ENCODE measurements at regions not wholly inside any gene's neighbourhood (a gene's known extent, or its start where the extent isn't known, plus 50 kb on each side); places are given as distances from the start of the nearest gene placed in this dataset.

- Mint-ChIP-seq H3K9me3 (no peaks in the 10 kb centered on the region), H3K4me1 (peaks cover 17% of the 10 kb centered on the region), H3K27ac (ENCODE audit: unreplicated experiment) (no peak overlapping the region), H3K4me3 (no peak overlapping the region), H3K27me3 (ENCODE audit: low read depth) (no peaks in the 10 kb centered on the region), H3K36me3 (ENCODE audit: low read depth) (no peaks in the 10 kb centered on the region)
- TF ChIP-seq CTCF (conservative IDR thresholded peaks at IDR 0.05), result no peak
- no peak for DNase-seq (ENCODE audit: low read depth, low spot score)
Observed at GRCh38 chr1:114286960-114287359, 133.3 kb upstream of the SYT6 start.

GRCh38 chr1:114286179-114286578 is 132.5 kb upstream of the SYT6 start:
- H3K27me3 Mint-ChIP-seq (ENCODE audit: low read depth), result no peaks in the 10 kb centered on the region
- H3K36me3 Mint-ChIP-seq (ENCODE audit: low read depth), result no peaks in the 10 kb centered on the region
- TF ChIP-seq CTCF (conservative IDR thresholded peaks at IDR 0.05), result no peak

GRCh38 chr1:114282751-114283403 is 129.2 kb upstream of the SYT6 start:
- no peaks in the 10 kb centered on the region for H3K36me3 Mint-ChIP-seq (ENCODE audit: low read depth)
- TF ChIP-seq CTCF (conservative IDR thresholded peaks at IDR 0.05), result peak; percentile 88
- peaks cover 14% of the 10 kb centered on the region for H3K4me1 Mint-ChIP-seq
- DNase-seq (ENCODE audit: low read depth, low spot score), result peak; percentile 89
- H3K9me3 Mint-ChIP-seq, result no peaks in the 10 kb centered on the region
- H3K27me3 Mint-ChIP-seq (ENCODE audit: low read depth), result no peaks in the 10 kb centered on the region
- H3K4me3 Mint-ChIP-seq, result no peak overlapping the region
- H3K27ac Mint-ChIP-seq (ENCODE audit: unreplicated experiment), result no peak overlapping the region

More at GRCh38 chr1:114286179-114286578, 132.5 kb upstream of the SYT6 start:
- Mint-ChIP-seq H3K4me3 (no peak overlapping the region), H3K9me3 (no peaks in the 10 kb centered on the region), H3K27ac (ENCODE audit: unreplicated experiment) (no peak overlapping the region), H3K4me1 (peaks cover 17% of the 10 kb centered on the region)
- DNase-seq (ENCODE audit: low read depth, low spot score), result no peak

- Mint-ChIP-seq H3K9me3 (no peaks in the 10 kb centered on the region), H3K4me1 (no peaks in the 10 kb centered on the region), H3K4me3 (no peak overlapping the region), H3K27me3 (ENCODE audit: low read depth) (no peaks in the 10 kb centered on the region), H3K27ac (ENCODE audit: unreplicated experiment) (no peak overlapping the region), H3K36me3 (ENCODE audit: low read depth) (no peaks in the 10 kb centered on the region)
- no peak for TF ChIP-seq CTCF (conservative IDR thresholded peaks at IDR 0.05)
- DNase-seq (ENCODE audit: low read depth, low spot score), result no peak
Observed at GRCh38 chr1:114278911-114279310, 125.2 kb upstream of the SYT6 start.

- Mint-ChIP-seq H3K9me3 (no peaks in the 10 kb centered on the region), H3K4me1 (no peaks in the 10 kb centered on the region), H3K27ac (ENCODE audit: unreplicated experiment) (no peak overlapping the region), H3K27me3 (ENCODE audit: low read depth) (no peaks in the 10 kb centered on the region), H3K36me3 (ENCODE audit: low read depth) (no peaks in the 10 kb centered on the region), H3K4me3 (no peak overlapping the region)
- DNase-seq (ENCODE audit: low read depth, low spot score), result no peak
- no peak for TF ChIP-seq CTCF (conservative IDR thresholded peaks at IDR 0.05)
Observed at GRCh38 chr1:114278430-114278829, 124.8 kb upstream of the SYT6 start.

Data from neural crest cell (in vitro differentiated cells).